Astrocyte of the cerebellum (primary cell): ENCODE measurements at regions not wholly inside any gene's neighbourhood (a gene's known extent, or its start where the extent isn't known, plus 50 kb on each side); places are given as distances from the start of the nearest gene placed in this dataset.

ENCODE experiments used
- DNase-seq: peaks from one replicate; pipeline ENCODE4 v3.0.0-alpha.2; 2011; ENCODE audit warnings: low read depth
- H3K4me3 ChIP-seq: 2 replicates; pipeline ENCODE4 v1.5.1; 2011; ENCODE audit warnings: mild to moderate bottlenecking, low read depth, low read length, moderate library complexity
- in situ Hi-C: cut with HindIII; loops from 2 replicates; pipeline ENCODE4 v1.10.0; 2017; ENCODE audit warnings: low sequenced_read_pairs
- TF ChIP-seq, protein P1 (sequence below): IDR thresholded peaks from 2 replicates; pipeline ENCODE4 v1.5.1; 2012; ENCODE audit warnings: low read length, low read depth, moderate library complexity, mild to moderate bottlenecking; ENCODE audit errors: missing control alignments

DNA sequence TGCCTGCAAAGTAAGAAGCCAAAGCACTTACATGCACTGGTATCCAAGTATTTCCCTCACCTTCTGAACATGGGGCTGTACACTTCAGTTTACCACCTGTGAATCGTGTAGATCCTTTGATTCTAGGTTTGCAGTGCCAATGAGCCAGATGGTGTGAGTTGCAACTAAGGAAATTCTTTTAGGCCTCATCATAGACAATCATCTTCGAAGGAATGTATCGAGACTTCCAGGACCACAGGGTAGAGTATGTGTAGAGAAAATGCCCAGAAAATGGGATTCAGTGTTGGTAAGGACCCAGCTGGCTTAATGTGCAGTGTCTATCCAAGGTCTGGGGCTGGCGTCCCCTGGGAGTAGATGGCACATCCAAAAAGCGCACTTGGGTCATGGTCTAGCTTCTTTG, 323.2 kb upstream of the TPM1 start:
- in situ Hi-C loops, result no loop called here
- TF ChIP-seq, protein P1, sequence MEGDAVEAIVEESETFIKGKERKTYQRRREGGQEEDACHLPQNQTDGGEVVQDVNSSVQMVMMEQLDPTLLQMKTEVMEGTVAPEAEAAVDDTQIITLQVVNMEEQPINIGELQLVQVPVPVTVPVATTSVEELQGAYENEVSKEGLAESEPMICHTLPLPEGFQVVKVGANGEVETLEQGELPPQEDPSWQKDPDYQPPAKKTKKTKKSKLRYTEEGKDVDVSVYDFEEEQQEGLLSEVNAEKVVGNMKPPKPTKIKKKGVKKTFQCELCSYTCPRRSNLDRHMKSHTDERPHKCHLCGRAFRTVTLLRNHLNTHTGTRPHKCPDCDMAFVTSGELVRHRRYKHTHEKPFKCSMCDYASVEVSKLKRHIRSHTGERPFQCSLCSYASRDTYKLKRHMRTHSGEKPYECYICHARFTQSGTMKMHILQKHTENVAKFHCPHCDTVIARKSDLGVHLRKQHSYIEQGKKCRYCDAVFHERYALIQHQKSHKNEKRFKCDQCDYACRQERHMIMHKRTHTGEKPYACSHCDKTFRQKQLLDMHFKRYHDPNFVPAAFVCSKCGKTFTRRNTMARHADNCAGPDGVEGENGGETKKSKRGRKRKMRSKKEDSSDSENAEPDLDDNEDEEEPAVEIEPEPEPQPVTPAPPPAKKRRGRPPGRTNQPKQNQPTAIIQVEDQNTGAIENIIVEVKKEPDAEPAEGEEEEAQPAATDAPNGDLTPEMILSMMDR, result no peak
- no peak for DNase-seq
- H3K4me3 ChIP-seq, result no peak overlapping the region

DNA sequence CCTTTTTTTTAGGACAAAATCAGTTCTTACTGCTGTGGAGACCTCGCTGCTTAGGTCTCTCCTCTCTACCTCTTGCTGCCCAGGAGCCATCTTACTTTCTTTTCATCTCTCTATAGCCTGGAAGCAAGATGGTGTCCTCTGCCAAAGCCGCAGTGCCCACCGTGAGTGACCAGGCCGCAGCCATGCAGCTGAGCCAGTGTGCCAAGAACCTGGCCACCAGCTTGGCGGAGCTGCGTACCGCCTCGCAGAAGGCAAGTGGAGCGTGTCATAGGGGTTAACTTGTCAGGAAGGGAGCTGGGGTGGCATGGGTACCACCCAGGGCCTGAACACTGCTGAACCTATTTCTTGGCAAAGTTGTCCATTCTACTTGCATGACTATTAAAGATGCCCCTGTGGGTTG, 320.3 kb upstream of the TPM1 start:
- no peak for DNase-seq
- in situ Hi-C loops, result no loop called here
- no peak overlapping the region for H3K4me3 ChIP-seq
- TF ChIP-seq, protein P1, result no peak

DNA sequence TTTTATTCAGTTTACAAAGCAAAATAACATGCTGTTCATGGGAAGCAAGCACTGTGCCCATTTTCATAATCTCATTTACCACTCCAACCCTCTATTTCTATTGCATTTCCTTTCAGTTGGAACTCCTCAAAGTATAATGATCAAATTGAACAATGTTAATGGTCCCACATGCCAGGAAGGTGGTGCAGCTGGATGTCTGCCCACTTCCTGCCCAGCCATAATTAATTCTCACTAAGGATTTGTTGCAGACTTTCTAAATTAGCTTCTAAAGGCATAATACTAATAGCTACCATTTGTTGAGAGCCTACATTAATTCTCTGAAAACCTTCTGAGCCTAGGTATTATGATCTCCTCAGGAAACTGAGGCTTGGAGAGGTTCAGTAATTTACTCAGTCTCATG, 316.1 kb upstream of the TPM1 start:
- in situ Hi-C loops, result no loop called here

DNA sequence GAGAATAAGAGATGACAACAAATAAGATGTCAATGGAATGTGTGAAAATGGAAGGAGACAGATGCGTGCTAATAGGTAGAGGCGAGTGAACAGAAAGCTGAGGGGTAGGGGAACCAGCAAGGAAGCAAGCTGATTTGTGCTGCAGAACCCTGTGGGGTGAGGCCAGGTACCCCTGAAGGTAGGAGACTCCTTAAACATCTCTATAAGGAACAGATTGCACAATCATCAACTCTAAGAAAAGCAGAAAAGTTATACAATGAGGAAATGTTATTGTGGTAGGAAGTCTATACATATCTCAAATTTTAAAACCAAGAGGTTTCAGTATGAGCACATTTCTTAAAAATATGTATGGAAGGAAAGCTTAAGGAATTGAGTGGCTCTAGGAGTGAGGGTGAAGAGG, 315.0 kb upstream of the TPM1 start:
- TF ChIP-seq, protein P1, result no peak
- in situ Hi-C loops, result no loop called here

More for the DNA sequence above, 316.1 kb upstream of the TPM1 start:
- TF ChIP-seq, protein P1, result no peak
- DNase-seq, result no peak
- no peak overlapping the region for H3K4me3 ChIP-seq

DNA sequence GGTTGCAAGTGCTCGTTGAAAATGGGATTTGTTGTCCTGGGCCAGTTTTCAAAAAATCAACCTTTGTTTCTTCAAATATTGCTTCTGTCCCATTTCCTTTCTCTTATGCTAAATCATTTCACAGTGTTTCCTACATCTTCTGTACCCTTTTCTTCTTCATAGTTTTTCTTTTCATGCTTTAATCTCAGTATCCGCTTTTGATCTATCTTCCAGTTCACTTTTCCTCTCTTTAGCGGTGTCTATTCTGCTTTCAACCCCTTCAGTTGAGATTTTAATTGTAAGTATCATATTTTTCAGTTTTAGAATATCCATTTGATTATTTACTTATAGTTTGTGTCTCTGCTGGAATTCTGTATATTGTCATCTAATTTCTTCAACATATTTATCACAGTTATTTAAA, 311.7 kb upstream of the TPM1 start:
- in situ Hi-C loops, result no loop called here
- H3K4me3 ChIP-seq, result no peak overlapping the region
- TF ChIP-seq, protein P1, result no peak
- no peak for DNase-seq

More for the DNA sequence above, 315.0 kb upstream of the TPM1 start:
- no peak overlapping the region for H3K4me3 ChIP-seq
- no peak for DNase-seq

DNA sequence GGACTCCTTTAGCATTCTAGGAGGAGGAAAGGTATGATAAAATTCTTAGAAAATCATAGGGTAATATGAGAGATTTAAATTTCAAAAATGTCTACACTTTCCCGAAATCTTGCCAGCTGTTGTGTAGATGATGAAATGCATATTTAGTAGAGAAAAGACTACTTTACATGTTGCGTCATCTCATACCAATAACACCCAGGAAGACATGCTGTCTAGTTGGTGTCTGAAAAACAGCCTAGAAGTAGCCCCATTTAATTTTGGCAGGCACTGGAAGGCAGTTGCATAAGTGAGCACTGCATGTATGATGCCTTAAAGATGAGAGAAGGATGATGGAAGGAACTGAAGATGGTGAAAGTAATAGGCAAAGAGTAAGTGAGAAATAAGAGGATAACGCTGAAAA, 310.5 kb upstream of the TPM1 start:
- H3K4me3 ChIP-seq, result no peak overlapping the region
- TF ChIP-seq, protein P1, result no peak
- in situ Hi-C loops, result no loop called here
- no peak for DNase-seq

DNA sequence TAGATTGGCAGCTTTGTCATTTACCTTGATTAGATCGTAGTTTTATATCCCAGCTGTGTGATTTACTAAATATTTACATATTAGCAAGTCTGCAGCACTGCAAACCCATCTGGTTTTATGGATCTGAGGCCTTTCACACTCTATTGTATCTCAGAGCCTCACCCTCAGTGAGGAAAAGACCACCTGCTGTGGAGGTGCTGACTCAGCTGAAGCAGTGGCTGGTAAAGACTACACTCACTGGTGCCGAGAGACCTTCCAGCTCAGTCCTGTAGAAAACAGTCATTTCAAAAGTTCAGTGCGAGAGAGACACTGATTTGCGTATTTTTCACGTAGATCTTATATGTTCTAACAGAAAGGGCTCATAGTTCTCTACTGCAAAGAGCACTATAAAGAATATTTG, 307.8 kb upstream of the TPM1 start:
- in situ Hi-C loops, result no loop called here
- TF ChIP-seq, protein P1, result no peak
- no peak overlapping the region for H3K4me3 ChIP-seq
- peak; percentile 48 for DNase-seq
